Right lobe of liver (tissue), 4 donors: ENCODE measurements at regions not wholly inside any gene's neighbourhood (a gene's known extent, or its start where the extent isn't known, plus 50 kb on each side); places are given as distances from the start of the nearest gene placed in this dataset.

Experiments used
- POLR2A ChIP-seq: fragments of 450-650 bp; IDR thresholded peaks from one replicate; pipeline ENCODE4 v1.6.1; 2017; ENCODE audit warnings: antibody characterized with exemption, mild to moderate bottlenecking
- TF ChIP-seq, protein P1 (sequence below), 4 donors: fragments of 200-600 bp in 3 of 4; fragments of 450-650 bp in 1 of 4; IDR thresholded peaks; one replicate each; pipeline versions ENCODE4 v1.5.1 to v1.8.0; 2016 to 2022; ENCODE audit warnings: antibody characterized with exemption in 4 of 4, mild to moderate bottlenecking in 2 of 4
- donor health status: DM: no; HTN: no; CAD: no.
- donor health status: DM: no; HTN: no; CAD: no.
- donor health status: DM: no; HTN: yes; CAD: no.

DNA sequence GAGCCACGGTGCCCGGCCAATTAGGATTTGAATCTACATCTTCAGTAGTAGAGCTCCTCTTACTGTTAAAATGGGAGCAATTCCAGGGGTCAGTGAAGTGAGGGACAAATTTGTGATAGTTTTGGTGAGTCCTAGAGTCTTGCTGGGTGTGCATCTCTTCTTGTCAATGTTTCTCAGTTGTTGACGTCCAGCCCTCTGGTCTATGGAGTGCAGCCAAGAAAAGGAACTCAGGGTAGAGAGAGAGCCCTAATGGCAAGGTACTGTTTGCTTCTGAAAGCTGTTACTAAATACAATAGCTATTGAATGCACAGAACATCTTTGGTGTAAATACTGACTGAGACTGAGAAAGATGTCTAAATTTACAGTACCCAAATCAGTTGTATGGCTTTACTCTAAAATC, 282.5 kb upstream of the SALL1 start:
- TF ChIP-seq, protein P1, sequence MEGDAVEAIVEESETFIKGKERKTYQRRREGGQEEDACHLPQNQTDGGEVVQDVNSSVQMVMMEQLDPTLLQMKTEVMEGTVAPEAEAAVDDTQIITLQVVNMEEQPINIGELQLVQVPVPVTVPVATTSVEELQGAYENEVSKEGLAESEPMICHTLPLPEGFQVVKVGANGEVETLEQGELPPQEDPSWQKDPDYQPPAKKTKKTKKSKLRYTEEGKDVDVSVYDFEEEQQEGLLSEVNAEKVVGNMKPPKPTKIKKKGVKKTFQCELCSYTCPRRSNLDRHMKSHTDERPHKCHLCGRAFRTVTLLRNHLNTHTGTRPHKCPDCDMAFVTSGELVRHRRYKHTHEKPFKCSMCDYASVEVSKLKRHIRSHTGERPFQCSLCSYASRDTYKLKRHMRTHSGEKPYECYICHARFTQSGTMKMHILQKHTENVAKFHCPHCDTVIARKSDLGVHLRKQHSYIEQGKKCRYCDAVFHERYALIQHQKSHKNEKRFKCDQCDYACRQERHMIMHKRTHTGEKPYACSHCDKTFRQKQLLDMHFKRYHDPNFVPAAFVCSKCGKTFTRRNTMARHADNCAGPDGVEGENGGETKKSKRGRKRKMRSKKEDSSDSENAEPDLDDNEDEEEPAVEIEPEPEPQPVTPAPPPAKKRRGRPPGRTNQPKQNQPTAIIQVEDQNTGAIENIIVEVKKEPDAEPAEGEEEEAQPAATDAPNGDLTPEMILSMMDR (IDR thresholded peaks at IDR 0.05) = no peak
- TF ChIP-seq POLR2A = no peak
